ENCODE measurements at regions not wholly inside any gene's neighbourhood (a gene's known extent, or its start where the extent isn't known, plus 50 kb on each side); places are given as distances from the start of the nearest gene placed in this dataset.

GRCh38 chr2:118706371-118706770 is 141.1 kb downstream of the EN1 start:
- Mint-ChIP-seq H3K4me1 (ENCODE audit: low read depth, unreplicated experiment) (no peaks in the 10 kb centered on the region), H3K4me3 (ENCODE audit: low read depth, unreplicated experiment) (no peak overlapping the region), H3K9me3 (ENCODE audit: low read depth, unreplicated experiment) (no peaks in the 10 kb centered on the region), H3K36me3 (ENCODE audit: insufficient read depth, unreplicated experiment) (no peaks in the 10 kb centered on the region), H3K27me3 (ENCODE audit: unreplicated experiment) (peaks cover 33% of the 10 kb centered on the region), H3K27ac (ENCODE audit: unreplicated experiment) (no peak overlapping the region)
- BruUV-seq (replicated peaks) = no TSS peak
- no peak for TF ChIP-seq CTCF (IDR thresholded peaks at IDR 0.05; ENCODE audit: unreplicated experiment)
- intact Hi-C loops (cut with micrococcal nuclease; ENCODE audit: unreplicated experiment) = no loop called here
- CTCF ChIA-PET = no interaction called here
- DNase-seq = no peak

GRCh38 chr2:118705032-118705431 is 142.4 kb downstream of the EN1 start:
- no peaks in the 10 kb centered on the region for H3K9me3 Mint-ChIP-seq (ENCODE audit: low read depth, unreplicated experiment)
- peaks cover 22% of the 10 kb centered on the region for H3K27me3 Mint-ChIP-seq (ENCODE audit: unreplicated experiment)
- H3K4me3 Mint-ChIP-seq (ENCODE audit: low read depth, unreplicated experiment) = no peak overlapping the region
- H3K4me1 Mint-ChIP-seq (ENCODE audit: low read depth, unreplicated experiment) = no peaks in the 10 kb centered on the region
- intact Hi-C loops (cut with micrococcal nuclease; ENCODE audit: unreplicated experiment) = no loop called here
- no peak for TF ChIP-seq CTCF (IDR thresholded peaks at IDR 0.05; ENCODE audit: unreplicated experiment)
- CTCF ChIA-PET = no interaction called here
- no peaks in the 10 kb centered on the region for H3K36me3 Mint-ChIP-seq (ENCODE audit: insufficient read depth, unreplicated experiment)
- no TSS peak for BruUV-seq (replicated peaks)
- no peak for DNase-seq
- H3K27ac Mint-ChIP-seq (ENCODE audit: unreplicated experiment) = no peak overlapping the region

GRCh38 chr2:118699447-118700175 is 147.8 kb downstream of the EN1 start:
- peaks cover 18% of the 10 kb centered on the region for H3K27me3 Mint-ChIP-seq (ENCODE audit: unreplicated experiment)
- intact Hi-C loops (cut with micrococcal nuclease; ENCODE audit: unreplicated experiment) = no loop called here
- peaks cover 9% of the 10 kb centered on the region for H3K9me3 Mint-ChIP-seq (ENCODE audit: low read depth, unreplicated experiment)
- no TSS peak for BruUV-seq (replicated peaks)
- TF ChIP-seq CTCF (IDR thresholded peaks at IDR 0.05; ENCODE audit: unreplicated experiment) = no peak
- CTCF ChIA-PET = no interaction called here
- H3K4me1 Mint-ChIP-seq (ENCODE audit: low read depth, unreplicated experiment) = peaks cover 8% of the 10 kb centered on the region
- H3K27ac Mint-ChIP-seq (ENCODE audit: unreplicated experiment) = no peak overlapping the region
- DNase-seq = peak; percentile 9
- H3K4me3 Mint-ChIP-seq (ENCODE audit: low read depth, unreplicated experiment) = no peak overlapping the region
- H3K36me3 Mint-ChIP-seq (ENCODE audit: insufficient read depth, unreplicated experiment) = no peaks in the 10 kb centered on the region

GRCh38 chr2:118698564-118698963 is 148.9 kb downstream of the EN1 start:
- Mint-ChIP-seq H3K4me1 (ENCODE audit: low read depth, unreplicated experiment) (peaks cover 8% of the 10 kb centered on the region), H3K9me3 (ENCODE audit: low read depth, unreplicated experiment) (peaks cover 9% of the 10 kb centered on the region), H3K4me3 (ENCODE audit: low read depth, unreplicated experiment) (no peak overlapping the region), H3K36me3 (ENCODE audit: insufficient read depth, unreplicated experiment) (no peaks in the 10 kb centered on the region), H3K27ac (ENCODE audit: unreplicated experiment) (no peak overlapping the region), H3K27me3 (ENCODE audit: unreplicated experiment) (peaks cover 13% of the 10 kb centered on the region)
- TF ChIP-seq CTCF (IDR thresholded peaks at IDR 0.05; ENCODE audit: unreplicated experiment) = no peak
- BruUV-seq (replicated peaks) = no TSS peak
- CTCF ChIA-PET = no interaction called here
- intact Hi-C loops (cut with micrococcal nuclease; ENCODE audit: unreplicated experiment) = no loop called here
- DNase-seq = no peak
